BJ (cell line): ENCODE measurements at regions not wholly inside any gene's neighbourhood (a gene's known extent, or its start where the extent isn't known, plus 50 kb on each side); places are given as distances from the start of the nearest gene placed in this dataset.
A peak's percentile ranks its signal among the peaks of the same experiment; 100 is the strongest.

Experiments used
- CTCF ChIA-PET: fragments of 350-600 bp; formaldehyde crosslinking; extraction: SDS; loops from one replicate; lab custom pipeline; 2021; ENCODE audit warnings: antibody characterized with exemption, inconsistent platforms; lab: Yijun Ruan, JAX
- POLR2A ChIA-PET: fragments of 300-600 bp; sonication (Branson Sonifier 250); formaldehyde crosslinking; extraction: SDS; loops from one replicate; lab custom pipeline; 2021; ENCODE audit warnings: antibody characterized with exemption; lab: Charles Lee
- DNase-seq: peaks from one replicate; pipeline ENCODE4 v3.0.0-alpha.2; 2011; ENCODE audit warnings: low read depth
- H3K27me3 ChIP-seq: 2 replicates; pipeline ENCODE4 v1.6.0; 2011; ENCODE audit warnings: low read length; ENCODE audit not compliant: control insufficient read depth, insufficient read depth
- H3K36me3 ChIP-seq: 2 replicates; pipeline ENCODE4 v1.5.1; 2011; ENCODE audit warnings: low read length; ENCODE audit not compliant: control insufficient read depth, insufficient read depth
- H3K4me3 ChIP-seq: 2 replicates; pipeline ENCODE4 v1.5.1; 2011; ENCODE audit warnings: low read depth, mild to moderate bottlenecking, control low read depth, low read length
- TF ChIP-seq, protein P1 (sequence below): IDR thresholded peaks from 2 replicates; pipeline ENCODE4 v1.5.1; 2011; ENCODE audit warnings: low read depth, mild to moderate bottlenecking, control low read depth, inconsistent platforms, low read length, moderate library complexity; ENCODE audit not compliant: insufficient read depth

- 0 out of 2 replicates have a peak, but pooled peaks cover 3% of the 10 kb centered on the region for H3K36me3 ChIP-seq
- ChIA-PET POLR2A (interaction anchor here (0.6 to 0.7 kb wide), 3 partner anchors 15 to 146 kb away, joined by 3 to 25 read pairs (median 10); no protein-coding TSS in a partner anchor), CTCF (interaction anchor here (0.6 to 5.7 kb wide), 14 partner anchors 10 to 246 kb away, joined by 3 to 38 read pairs (median 4); no protein-coding TSS in a partner anchor)
- DNase-seq, result no peak
- TF ChIP-seq, protein P1, sequence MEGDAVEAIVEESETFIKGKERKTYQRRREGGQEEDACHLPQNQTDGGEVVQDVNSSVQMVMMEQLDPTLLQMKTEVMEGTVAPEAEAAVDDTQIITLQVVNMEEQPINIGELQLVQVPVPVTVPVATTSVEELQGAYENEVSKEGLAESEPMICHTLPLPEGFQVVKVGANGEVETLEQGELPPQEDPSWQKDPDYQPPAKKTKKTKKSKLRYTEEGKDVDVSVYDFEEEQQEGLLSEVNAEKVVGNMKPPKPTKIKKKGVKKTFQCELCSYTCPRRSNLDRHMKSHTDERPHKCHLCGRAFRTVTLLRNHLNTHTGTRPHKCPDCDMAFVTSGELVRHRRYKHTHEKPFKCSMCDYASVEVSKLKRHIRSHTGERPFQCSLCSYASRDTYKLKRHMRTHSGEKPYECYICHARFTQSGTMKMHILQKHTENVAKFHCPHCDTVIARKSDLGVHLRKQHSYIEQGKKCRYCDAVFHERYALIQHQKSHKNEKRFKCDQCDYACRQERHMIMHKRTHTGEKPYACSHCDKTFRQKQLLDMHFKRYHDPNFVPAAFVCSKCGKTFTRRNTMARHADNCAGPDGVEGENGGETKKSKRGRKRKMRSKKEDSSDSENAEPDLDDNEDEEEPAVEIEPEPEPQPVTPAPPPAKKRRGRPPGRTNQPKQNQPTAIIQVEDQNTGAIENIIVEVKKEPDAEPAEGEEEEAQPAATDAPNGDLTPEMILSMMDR, result no peak
- H3K4me3 ChIP-seq, result peak overlapping the region; percentile 73
- no peaks in the 10 kb centered on the region for H3K27me3 ChIP-seq
These were observed 110.2 kb downstream of the NAV1 start for GRCh38 chr1:201648907-201649721.

DNA sequence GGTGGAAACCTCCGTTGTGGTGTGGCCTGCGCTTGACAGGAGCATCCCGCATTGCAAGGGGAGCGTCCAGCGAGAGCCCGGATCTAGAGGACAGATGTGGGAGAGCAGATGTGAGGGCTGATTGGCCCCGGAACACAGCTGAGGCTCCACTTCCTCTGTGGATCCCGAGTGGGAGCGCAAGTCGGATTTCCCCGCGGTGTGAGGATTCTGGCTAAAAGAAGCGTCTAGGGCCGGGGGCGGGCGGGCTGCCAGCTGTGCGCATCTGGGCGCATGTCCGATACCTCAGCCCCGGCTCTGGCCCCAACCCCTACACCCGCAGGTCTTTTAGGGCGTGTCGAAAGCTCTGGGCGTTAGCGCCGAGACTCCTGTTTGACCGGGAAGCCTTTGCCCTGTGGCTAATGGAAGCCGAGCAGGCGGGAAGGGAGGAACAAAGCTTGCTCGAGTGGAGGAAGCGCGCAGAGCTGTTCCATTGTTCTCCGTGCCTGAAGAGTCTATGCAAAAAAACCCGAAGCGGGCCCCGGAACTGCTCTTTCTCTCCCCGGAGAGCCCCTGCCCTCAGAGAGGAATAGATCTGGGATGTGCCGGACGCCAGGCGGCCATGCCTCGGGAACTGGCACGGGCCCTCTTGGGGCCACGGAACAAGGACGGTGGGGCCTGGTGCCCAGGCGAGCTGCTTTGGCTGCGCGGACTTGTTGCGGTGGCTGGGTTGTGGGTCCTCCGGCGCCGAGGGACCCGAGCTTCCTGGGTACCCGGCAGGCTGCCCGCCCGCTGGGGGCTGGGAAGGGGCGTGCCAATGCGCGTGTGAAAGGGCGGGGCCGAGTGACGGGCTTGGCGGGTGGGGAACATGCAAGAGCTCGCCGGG is 111.1 kb downstream of the NAV1 start:
- TF ChIP-seq, protein P1, result peak; percentile 27; the same call in 1 of the 2 replicates
- Histone ChIP-seq H3K4me3 (peak overlapping the region; percentile 73), H3K36me3 (0 out of 2 replicates have a peak, but pooled peaks cover 3% of the 10 kb centered on the region), H3K27me3 (no peaks in the 10 kb centered on the region)
- ChIA-PET CTCF (interaction anchor here (0.6 to 5.7 kb wide), 12 partner anchors 11 to 245 kb away, joined by 3 to 38 read pairs (median 6); no protein-coding TSS in a partner anchor), POLR2A (interaction anchor here (0.6 to 0.7 kb wide), 3 partner anchors 16 to 99 kb away, joined by 3 to 25 read pairs (median 3); no protein-coding TSS in a partner anchor)
- DNase-seq, result no peak

DNA sequence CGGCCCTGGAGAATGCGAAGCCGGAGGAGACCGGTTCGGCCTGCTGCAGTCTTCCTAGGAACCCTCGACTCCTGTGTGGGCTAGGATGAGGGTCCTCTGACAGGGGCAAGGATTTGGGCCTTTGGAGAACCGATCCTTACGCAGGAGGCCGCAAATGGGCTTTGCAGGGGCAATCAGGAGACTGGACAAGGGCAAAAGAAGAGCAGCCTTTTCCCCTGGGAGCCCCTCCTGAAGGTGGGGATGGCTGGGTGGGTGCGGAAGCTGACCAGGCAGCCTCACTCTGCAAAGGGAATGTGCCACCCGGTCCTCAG is 111.7 kb downstream of the NAV1 start:
- POLR2A ChIA-PET, result interaction anchor here (0.6 kb wide), 1 partner anchor 87 kb away, joined by 3 read pairs; no protein-coding TSS in a partner anchor
- Histone ChIP-seq H3K27me3 (no peaks in the 10 kb centered on the region), H3K36me3 (0 out of 2 replicates have a peak, but pooled peaks cover 3% of the 10 kb centered on the region), H3K4me3 (peak overlapping the region; percentile 73)
- DNase-seq, result no peak
- TF ChIP-seq, protein P1, result no peak
- CTCF ChIA-PET, result interaction anchor here (1.3 to 5.7 kb wide), 7 partner anchors 11 to 143 kb away, joined by 4 to 38 read pairs (median 11); no protein-coding TSS in a partner anchor

GRCh38 chr1:201652181-201652580 is 113.3 kb downstream of the NAV1 start:
- TF ChIP-seq, protein P1, result no peak
- no peak overlapping the region for H3K4me3 ChIP-seq
- no peak for DNase-seq
- no peaks in the 10 kb centered on the region for H3K27me3 ChIP-seq
- ChIA-PET CTCF (interaction anchor here (1.3 to 5.7 kb wide), 5 partner anchors 52 to 141 kb away, joined by 3 to 38 read pairs (median 6); no protein-coding TSS in a partner anchor), POLR2A (no interaction called here)
- H3K36me3 ChIP-seq, result 0 out of 2 replicates have a peak, but pooled peaks cover 3% of the 10 kb centered on the region
